ENCODE measurements at regions not wholly inside any gene's neighbourhood (a gene's known extent, or its start where the extent isn't known, plus 50 kb on each side); places are given as distances from the start of the nearest gene placed in this dataset.

DNA sequence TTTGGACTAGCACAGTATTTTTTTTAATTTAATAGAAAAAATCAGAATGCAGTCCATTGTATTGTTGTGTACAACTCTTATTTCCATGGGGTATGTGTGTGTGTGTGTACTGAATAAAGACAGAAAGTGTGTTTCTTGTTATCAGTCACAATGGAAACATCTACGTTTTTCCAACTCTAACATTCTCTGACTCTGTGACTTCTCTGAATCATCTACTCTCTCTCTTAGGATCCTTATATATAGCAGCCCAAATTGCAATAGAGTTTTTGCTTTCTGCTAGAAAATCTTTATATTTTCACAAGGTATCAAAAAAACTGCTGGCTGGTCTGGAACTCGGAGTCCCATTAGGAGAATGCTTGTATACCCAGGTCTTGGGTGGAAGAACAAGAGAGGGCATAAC lies 138.9 kb upstream of the ARID2 start:
- DNase-seq = no peak

DNA sequence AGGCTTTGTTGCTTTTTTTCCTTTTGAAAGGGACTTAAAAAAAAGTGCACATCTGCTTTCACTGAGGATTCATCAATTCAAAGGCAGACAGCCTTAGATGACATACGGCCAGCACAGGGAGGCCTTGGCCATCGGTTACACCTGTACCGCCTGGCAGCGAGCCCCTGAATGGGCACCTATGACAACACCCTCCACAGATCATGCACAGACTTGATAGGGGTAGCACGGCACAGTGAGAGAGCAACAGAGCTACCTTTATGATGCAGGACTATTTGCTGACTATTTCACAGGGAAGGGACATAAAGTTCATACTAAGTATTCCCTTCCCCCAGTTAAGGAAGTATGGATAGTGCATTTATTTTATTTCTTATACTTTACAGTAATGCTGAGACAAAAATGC lies 137.9 kb upstream of the ARID2 start:
- no peak for DNase-seq

DNA sequence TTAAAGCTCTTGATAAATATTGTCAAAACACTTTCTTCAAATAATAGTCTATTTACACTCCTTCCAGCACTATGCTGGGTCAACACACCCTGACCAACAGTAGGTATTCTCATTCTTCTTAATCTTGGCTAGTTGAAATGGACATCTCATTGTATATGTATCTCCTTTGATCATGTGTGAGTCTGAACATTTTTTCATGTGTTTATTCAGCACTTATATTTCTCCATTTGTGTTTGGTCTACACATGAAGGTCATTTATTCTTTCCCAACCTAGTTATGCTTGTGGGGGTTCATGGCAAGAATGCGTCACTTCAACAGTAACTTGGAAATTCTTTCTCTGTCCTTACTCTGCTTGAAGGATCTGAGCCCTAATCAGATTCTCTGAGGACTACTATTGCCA lies 133.1 kb upstream of the ARID2 start:
- DNase-seq = no peak

DNA sequence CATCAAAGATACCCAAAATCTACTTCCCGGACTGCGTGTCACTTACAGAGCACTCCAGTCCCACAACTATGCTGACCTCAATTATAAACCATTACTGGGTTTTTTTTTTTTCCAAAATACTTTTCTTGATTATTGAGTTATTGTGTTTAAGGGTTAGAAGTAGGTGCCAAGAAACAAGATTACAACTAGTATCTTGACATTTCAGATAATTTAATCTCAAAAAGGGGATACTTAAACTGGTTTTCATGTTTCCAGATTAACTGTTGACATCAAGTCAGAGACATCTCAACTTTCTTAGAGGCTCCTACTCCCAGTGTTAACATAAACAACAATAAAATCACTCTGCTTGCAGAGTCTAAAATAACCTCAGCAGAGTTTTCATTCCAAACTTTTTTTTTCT lies 131.2 kb upstream of the ARID2 start:
- no peak for DNase-seq

DNA sequence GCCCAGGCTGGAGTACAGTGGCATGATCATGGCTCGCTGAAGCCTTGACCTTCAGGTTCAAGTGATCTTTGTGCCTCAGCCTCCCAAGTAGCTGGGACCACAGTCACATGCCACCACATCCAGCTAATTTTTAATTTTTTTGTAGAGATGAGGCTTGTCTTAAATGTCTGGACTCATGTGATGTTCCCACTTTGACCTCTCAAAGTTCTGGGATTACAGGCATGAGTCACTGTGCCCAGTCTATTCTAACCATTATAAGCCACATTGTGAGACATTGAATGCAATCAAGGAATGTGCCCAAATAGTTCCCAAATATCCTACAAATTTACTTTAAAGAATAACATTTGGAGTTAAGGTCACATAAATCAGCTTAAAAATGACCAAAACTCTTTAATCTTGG lies 130.7 kb upstream of the ARID2 start:
- no peak for DNase-seq

DNA sequence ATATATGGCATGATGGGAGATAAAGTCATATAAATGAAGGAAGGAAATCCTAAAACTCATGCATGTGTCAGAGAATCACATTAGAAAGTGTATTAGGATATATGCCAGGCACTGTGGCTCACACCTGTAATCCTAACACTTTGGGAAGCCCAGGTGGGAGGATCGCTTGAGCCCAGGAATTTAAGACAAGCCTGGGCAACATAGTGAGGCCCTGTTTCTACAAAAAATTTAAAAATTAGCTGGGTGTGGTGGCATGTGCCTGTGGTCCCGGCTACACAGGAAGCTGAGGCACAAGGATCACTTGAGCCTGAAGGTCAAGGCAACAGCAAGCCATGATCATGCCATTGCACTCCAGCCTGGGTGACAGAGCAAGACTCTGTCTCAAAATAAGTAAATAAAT lies 130.3 kb upstream of the ARID2 start:
- DNase-seq = no peak

DNA sequence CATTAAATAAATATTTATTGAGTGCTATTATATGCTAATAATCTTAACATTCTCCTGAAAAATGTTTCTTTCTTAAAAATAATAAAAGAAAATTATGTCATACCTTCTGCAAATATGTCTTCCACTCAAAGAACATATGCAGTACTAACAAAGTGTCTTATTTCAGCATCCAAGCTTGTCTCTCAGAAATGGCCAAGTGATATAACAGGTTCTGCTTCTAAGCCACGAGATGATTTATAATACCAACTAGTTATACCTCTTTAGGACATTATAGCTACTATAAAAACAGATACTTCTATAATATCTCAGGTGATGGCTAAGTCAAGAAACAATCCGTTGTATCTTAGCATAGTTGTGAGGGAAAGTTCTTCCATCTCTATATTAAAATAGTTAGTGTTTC lies 128.1 kb upstream of the ARID2 start:
- DNase-seq = no peak

DNA sequence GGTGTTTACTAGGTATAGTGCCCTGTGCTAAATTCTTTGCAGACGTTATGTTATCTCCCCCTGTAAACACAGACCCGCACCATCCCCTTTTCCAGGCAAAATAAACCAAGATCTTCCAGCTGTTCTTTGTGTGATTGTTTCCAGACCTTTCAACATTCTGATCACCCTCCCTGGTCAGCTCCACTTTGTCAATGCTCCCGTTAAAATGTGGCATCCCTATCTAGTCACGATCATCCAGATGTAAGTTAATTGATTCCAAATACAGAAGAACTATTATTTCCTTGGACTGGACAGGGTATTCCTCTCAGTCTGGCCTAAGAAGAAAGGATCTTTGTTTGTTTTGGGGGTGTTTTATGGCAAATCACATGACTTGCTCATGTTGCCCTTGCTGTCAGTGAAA lies 127.6 kb upstream of the ARID2 start:
- DNase-seq = no peak

DNA sequence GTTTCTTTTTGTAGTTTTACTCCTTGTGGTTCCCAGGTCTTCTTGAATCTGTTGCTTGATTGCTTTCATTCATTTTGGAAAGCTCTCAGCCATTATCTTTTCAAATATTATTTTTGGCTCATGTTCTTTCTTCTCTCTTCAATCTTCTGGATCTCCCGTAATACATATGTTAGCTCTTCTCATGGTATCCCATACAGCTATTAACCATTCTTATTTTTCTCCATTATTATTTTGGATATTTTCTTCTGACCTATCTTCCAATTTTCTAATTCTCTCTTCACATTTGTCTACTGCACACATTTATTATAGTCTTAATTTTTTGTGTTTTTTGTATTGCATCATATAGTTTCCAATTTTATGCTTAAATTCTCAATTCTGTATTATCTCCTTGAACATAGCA lies 123.9 kb upstream of the ARID2 start:
- DNase-seq = no peak

DNA sequence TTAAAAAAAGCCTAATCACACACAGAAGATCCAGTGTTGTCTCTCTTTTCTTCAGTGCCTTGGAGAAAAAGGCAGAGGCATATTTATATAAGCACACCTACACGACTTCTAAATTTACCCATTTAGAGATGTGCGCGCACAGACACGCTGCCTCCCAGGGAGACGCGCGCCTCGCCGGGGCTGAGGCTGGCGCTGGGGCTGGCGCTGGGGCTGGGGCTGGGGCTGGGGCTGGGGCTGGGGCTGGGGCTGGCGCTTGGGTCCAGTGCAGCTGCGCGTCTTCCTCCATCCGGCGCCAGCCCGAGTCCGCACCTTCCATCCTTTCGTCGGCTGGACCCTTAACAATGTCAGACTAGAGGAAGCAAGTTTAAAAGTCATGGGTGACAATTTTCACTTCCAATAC lies 118.4 kb upstream of the ARID2 start:
- no peak for DNase-seq

DNA sequence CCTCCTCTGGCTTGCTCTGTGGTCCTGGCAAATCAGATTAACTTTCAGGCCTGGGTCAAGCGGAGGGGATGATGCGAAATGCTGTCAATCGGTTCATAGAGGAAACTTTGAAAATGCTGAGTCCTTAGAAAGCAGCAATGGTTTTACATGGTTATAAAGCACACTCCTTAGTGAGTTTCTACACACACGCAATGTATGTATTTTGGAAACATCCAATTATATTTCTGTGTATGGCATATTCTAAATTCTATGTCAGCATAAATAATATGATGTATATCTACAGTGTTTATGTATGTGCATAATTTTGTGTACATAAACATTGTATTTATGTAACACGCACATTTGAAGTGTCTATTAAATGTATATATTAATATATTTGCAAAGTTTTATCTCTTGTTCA lies 118.0 kb upstream of the ARID2 start:
- no peak for DNase-seq

DNA sequence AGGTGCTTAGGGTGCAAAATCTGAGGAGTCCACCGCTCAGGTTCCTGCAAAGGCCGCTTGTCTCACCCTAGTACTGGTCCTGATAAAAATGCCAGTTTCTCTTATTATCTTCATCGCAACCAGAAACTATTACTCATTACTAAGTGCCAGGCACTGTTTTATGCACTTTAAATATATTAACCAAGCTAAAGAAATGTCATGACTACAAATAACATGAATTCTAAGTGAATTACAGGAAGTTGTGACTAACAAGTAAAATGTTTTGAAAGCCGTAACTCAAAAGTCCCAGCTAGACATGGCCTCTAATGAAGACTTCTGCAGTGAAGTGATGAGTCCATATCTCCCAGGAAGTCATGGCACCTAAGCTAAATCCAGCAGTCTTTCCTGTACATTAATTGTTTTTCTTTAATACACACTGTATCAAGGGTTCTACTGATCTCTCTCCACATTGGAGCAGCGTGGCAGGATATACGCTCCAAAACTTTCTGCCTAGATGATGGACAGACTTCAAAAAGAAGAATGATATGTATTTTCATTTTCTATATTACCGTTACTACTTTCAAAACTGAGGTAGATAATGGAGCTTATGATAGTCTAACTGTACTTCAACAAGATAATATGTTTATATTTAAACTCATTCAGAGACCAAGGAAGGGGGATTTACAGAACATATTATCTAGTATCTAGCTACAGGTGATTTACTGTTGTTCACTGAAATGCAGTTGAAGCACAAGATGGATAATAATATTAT lies 117.3 kb upstream of the ARID2 start:
- no peak for DNase-seq

DNA sequence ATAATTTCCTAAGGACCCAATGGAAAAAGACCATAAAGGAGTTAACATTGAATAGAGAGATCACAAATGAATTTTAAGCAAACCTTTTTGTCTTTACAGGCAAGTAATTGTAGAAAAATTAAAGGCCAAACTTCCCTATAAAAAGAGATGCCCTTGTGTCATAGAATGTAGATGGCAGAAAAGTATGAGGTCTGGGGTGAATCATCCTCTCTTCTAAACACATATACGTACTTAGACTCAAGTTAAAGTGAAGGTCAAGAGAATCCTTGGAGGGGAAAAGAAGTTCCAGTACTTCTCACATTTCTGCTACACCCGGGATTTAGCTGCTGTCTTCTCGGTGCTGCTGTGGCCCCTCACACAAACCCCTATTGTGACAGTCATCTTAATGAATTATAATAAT lies 116.2 kb upstream of the ARID2 start:
- no peak for DNase-seq

DNA sequence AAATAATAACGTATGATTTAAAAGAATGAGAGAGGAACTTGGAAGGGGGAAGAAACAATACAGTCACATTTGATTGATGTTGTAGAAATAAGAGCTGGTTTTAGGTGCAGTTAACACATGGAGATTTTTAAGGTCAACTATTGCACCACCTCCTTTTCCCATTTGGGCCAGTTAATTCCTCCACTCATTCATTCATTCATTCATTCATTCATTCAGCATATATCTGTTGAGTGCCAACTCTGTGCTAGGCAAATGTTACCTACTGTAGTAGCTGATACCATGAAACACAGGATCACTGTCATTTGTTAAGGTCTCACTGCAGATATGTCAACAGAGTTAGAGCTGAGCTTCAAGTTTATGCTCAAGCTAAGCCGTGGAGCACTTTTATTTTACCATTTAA lies 115.7 kb upstream of the ARID2 start:
- DNase-seq = no peak

DNA sequence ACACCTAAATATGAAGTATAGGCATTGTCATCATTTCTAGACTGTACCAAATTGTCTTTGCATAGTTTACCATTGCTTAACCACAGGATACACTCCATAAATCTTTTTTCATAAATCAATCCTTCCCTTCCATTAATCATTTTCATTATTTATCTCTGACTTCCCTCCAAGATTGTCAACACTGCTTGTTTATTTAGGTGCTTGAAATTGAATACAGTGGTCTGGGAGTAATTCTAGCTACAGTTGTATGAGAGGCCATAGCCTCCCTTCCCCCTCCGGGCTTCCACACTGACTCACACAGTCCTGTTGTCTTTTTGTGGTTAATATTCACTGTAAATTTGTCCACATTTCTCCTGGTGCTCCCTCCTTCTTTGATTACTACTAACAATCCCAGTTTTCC lies 114.2 kb upstream of the ARID2 start:
- DNase-seq = peak; percentile 48

DNA sequence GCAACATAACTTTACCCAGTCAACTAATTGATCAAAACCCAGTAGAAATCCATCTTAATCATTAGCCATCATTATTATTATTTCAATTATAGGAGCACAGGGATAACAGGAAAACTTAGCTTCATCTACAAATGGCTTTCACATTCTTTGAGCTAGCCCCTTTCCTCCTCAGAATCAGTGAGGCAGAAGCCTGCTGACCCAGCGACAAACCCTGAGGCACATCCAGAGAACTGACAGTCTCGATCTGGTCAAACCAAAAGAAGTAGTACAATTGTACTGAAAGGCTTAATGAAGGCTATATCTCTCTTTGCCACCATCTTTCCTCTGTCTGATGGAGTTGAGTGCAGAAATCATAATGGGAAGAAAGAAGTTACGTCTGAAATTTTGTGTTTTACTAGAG lies 109.8 kb upstream of the ARID2 start:
- DNase-seq = no peak

DNA sequence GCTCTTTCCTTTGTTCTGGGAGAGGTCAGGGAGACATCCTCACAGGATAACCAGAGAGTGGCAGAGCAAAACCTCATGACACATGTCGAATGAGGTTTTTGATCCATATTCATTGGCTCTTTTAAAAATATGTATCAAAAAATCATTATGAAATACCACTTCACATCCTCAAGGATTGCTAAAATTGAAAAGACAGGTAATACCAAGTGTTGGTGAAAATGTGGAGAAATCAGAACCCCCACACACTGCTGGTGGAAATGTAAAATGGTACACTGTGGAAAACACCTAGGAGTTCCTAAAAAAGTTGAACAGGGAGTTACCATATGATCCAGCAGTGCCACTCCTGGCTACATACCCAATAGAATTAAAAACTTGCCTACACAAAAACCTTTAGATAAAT lies 107.8 kb upstream of the ARID2 start:
- DNase-seq = no peak

DNA sequence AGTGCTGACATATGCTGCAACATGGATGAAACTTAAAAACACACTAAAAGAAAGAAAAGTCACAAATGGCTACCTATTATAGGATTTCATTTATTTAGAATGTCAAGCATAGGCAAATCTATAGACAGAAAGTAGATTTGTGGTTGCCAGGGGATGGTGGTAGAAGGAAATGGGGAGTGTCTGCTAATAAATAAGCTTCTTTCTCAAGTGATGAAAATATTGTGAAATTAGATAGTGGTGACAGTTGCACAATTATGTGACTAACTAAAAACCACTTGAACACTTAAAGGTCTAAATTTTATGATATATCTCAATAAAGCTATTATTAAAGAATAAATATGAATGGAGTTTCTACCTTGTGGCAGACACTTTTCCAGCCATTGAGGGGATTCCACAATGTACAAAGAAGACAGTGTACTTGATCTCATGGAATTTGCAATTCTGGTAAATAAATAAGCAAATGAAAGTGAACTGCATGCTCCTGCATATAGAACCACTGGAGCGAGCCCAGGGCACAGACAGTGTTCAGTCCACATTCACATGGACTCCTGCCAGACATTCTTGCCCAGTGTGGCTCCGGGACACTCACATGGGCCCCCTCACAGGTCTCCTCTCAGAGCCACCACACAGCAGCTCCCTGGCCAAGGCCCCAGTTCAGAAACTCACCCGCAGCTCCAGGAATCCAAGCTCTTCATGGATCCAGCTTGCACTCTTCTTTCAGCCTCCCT lies 107.1 kb upstream of the ARID2 start:
- no peak for DNase-seq

DNA sequence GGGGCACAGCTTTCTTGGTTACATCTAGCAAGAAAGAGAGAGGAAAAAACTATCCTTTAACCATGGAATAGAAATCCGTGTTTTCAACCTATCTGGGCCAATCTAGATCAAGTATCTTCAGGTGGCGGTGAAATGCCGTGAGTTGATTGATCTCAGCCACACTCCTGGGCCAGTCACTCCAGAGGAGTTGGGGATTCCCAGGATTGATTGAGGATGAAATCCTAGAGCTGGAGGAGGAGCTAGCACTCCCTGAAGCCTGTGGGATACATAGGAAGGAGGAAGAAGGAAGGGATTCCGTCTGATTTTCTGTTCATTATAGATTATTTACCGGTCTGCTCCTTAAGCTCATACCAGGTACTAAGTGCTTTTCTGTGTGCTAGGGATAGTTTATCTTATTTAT lies 106.3 kb upstream of the ARID2 start:
- no peak for DNase-seq

DNA sequence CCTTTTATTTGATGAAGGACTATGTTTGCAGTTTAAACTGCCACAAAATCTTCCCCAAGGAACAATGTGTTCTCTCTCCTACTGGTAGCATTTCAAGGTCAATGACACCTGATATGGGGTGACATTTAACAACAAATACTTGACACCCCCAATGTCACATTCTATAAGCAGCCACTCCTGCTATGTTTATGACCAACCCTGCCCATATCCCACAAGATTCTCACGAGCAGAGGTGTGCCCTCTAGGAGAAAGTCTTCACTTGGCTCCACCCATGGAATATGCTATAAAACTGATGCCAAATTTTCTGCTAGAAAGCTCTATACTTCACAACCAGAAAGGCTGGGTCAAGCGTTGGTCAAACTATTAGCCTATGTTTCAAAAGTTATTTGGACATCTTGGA lies 105.6 kb upstream of the ARID2 start:
- no peak for DNase-seq

DNA sequence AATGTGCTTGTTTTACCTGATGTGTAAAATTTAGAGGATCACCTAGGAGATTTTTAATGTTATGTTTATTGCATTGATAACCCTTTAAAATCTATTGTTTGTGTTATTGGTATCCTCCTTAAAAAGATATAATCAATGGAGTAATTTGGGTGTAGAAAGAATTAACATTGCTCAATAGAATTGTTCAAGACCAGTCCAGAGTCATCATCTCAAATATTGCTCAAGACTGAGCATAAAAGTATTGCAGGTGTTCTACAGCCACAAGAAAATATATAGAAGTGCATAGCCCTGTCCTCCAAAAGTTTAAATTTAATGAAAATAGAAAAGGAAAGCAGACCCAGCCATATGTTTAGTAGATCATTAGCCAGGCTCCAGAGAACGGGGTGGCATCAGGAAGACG lies 102.5 kb upstream of the ARID2 start:
- no peak for DNase-seq

DNA sequence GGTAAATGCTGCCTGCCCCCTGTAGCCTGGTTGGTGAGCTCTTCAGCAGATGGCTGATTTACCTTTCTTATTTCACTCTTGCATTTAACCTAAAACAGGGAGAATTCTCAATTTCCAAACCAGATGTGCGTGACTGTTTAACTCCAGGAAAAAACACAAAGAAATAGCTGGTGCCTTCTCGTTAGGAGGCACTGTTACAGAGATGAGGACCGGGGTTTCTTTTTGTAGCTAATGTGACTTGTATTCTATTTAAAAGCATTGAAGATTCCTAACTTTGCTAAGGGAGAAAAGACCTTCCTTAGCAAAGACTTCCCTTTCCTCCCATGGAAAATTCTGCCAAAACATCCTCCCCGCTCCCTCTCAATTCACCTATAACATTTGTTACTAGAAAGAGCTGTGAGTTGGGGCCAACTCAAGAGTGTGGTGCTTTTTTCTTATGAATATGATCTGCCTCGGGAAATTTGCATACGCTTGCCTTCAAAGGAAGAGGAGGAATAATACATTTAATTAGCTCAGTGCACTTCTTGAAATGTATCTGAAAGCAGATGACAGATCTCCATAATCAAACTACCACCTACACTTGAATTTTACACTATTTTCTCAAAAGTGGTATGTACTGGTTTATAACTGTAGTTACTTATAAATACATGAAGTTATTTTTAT lies 102.0 kb upstream of the ARID2 start:
- DNase-seq = no peak

DNA sequence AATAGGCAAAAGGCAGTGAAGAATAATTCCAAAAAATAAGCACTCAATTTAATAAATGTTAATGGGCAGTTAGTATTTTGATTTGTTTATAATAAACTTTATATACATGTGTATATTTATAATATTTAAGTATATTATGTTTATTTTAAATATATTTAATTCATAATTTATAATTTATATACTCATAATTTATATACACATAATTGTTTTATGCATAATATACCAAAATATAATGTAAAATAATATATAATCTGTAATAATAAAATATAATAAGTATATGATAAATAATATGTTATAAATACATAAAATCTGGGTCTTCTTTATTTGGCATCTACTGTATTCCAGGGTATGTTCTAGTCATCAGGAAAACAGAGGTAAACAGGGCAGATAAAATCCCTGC lies 100.2 kb upstream of the ARID2 start:
- no peak for DNase-seq

DNA sequence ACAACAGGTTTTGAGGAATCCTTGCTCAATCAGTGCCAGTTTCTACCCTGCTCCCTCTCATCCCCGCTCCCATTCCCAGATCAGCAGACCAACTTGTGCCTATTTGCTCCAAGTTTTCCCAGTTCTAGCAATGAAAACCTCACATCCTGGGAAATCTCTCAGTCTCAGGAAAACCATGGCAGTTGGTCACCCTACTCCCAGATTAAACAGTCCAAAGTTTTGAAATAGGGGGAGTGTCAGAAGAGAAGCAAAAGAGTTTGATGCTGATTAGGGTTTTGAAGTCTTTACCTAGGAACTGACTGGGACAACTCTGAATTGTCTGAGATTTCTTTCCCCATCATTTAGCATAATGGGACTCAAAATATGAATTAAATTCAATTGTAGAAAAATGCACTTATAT lies 95.8 kb upstream of the ARID2 start:
- no peak for DNase-seq
